ENCODE measurements at regions not wholly inside any gene's neighbourhood (a gene's known extent, or its start where the extent isn't known, plus 50 kb on each side); places are given as distances from the start of the nearest gene placed in this dataset.
A peak's percentile ranks its signal among the peaks of the same experiment; 100 is the strongest.

- Mint-ChIP-seq H3K27me3 (ENCODE audit: low read depth) (no peaks in the 10 kb centered on the region), H3K9me3 (ENCODE audit: low read depth) (no peaks in the 10 kb centered on the region), H3K27ac (ENCODE audit: unreplicated experiment) (peak overlapping the region; percentile 19), H3K36me3 (ENCODE audit: low read depth) (no peaks in the 10 kb centered on the region), H3K4me1 (ENCODE audit: low read depth) (peaks cover 35% of the 10 kb centered on the region), H3K4me3 (ENCODE audit: unreplicated experiment) (no peak overlapping the region)
- no peak for TF ChIP-seq CTCF (IDR thresholded peaks at IDR 0.05)
- DNase-seq (ENCODE audit: low spot score) = no peak
These were observed 96.5 kb upstream of the CAST start for GRCh38 chr5:96565582-96566265.

GRCh38 chr5:96566833-96567587 is 95.2 kb upstream of the CAST start:
- Mint-ChIP-seq H3K27ac (ENCODE audit: unreplicated experiment) (peak overlapping the region; percentile 22), H3K9me3 (ENCODE audit: low read depth) (no peaks in the 10 kb centered on the region), H3K4me3 (ENCODE audit: unreplicated experiment) (no peak overlapping the region), H3K4me1 (ENCODE audit: low read depth) (peaks cover 34% of the 10 kb centered on the region), H3K27me3 (ENCODE audit: low read depth) (no peaks in the 10 kb centered on the region), H3K36me3 (ENCODE audit: low read depth) (no peaks in the 10 kb centered on the region)
- no peak for DNase-seq (ENCODE audit: low spot score)
- TF ChIP-seq CTCF (IDR thresholded peaks at IDR 0.05) = no peak

- Mint-ChIP-seq H3K4me1 (ENCODE audit: low read depth) (peaks cover 25% of the 10 kb centered on the region), H3K9me3 (ENCODE audit: low read depth) (no peaks in the 10 kb centered on the region), H3K27ac (ENCODE audit: unreplicated experiment) (no peak overlapping the region), H3K27me3 (ENCODE audit: low read depth) (no peaks in the 10 kb centered on the region), H3K4me3 (ENCODE audit: unreplicated experiment) (no peak overlapping the region), H3K36me3 (ENCODE audit: low read depth) (no peaks in the 10 kb centered on the region)
- no peak for TF ChIP-seq CTCF (IDR thresholded peaks at IDR 0.05)
- DNase-seq (ENCODE audit: low spot score) = no peak
These were observed 92.8 kb upstream of the CAST start for GRCh38 chr5:96569332-96569731.

GRCh38 chr5:96569770-96570169 is 92.4 kb upstream of the CAST start:
- Mint-ChIP-seq H3K36me3 (ENCODE audit: low read depth) (no peaks in the 10 kb centered on the region), H3K27ac (ENCODE audit: unreplicated experiment) (no peak overlapping the region), H3K4me1 (ENCODE audit: low read depth) (peaks cover 25% of the 10 kb centered on the region), H3K27me3 (ENCODE audit: low read depth) (no peaks in the 10 kb centered on the region), H3K4me3 (ENCODE audit: unreplicated experiment) (no peak overlapping the region), H3K9me3 (ENCODE audit: low read depth) (no peaks in the 10 kb centered on the region)
- no peak for TF ChIP-seq CTCF (IDR thresholded peaks at IDR 0.05)
- DNase-seq (ENCODE audit: low spot score) = no peak

GRCh38 chr5:96572864-96573512 is 89.2 kb upstream of the CAST start:
- no peak overlapping the region for H3K27ac Mint-ChIP-seq (ENCODE audit: unreplicated experiment)
- peaks cover 6% of the 10 kb centered on the region for H3K4me1 Mint-ChIP-seq (ENCODE audit: low read depth)
- TF ChIP-seq CTCF (IDR thresholded peaks at IDR 0.05) = no peak
- H3K9me3 Mint-ChIP-seq (ENCODE audit: low read depth) = no peaks in the 10 kb centered on the region
- no peaks in the 10 kb centered on the region for H3K36me3 Mint-ChIP-seq (ENCODE audit: low read depth)
- DNase-seq (ENCODE audit: low spot score) = no peak
- H3K27me3 Mint-ChIP-seq (ENCODE audit: low read depth) = no peaks in the 10 kb centered on the region
- no peak overlapping the region for H3K4me3 Mint-ChIP-seq (ENCODE audit: unreplicated experiment)
